T47D (cell line): ENCODE measurements at regions not wholly inside any gene's neighbourhood (a gene's known extent, or its start where the extent isn't known, plus 50 kb on each side); places are given as distances from the start of the nearest gene placed in this dataset.

Experiments used
- DNase-seq, 2 experiments: peaks; one replicate each; pipeline versions ENCODE4 v3.0.0 to v3.0.0-alpha.2; 2011 to 2012; ENCODE audit warnings: low read depth in 1 of 2, low spot score in 1 of 2
- JUND ChIP-seq: IDR thresholded peaks from 2 replicates; pipeline ENCODE4 v1.6.1; 2012; ENCODE audit warnings: low read depth
- in situ Hi-C: cut with HindIII; loops from 2 replicates; pipeline ENCODE4 v1.10.0; 2016; ENCODE audit warnings: low sequenced_read_pairs, low pct_unique_long_range_greater_than_20kb

DNA sequence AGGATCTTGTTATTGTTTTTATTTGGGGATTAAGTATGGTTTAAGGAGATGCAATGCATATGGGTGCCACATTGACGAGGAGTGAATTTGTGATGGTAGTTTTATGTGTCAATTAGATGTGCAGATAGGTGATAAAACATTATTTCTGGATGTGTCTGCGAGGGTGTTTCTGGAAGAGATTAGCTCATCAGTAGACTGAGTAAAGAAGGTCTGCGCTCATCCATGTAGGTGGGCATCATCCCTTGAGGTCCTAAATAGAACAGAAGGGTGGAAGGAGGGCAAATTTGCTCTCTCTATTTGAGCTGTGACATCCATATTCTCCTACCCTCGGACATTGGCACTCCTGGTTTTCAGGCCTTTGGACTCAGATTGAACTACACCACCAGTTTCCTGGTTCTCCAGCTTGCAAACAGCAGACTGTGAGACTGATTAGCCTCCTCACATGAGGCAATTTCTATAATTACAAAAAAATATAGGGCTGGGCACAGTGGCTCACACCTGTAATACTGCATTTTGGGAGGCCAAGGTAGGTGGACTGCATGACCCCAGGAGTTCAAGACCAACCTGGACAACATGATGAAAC is 118.2 kb upstream of the ZNF678 start:
- in situ Hi-C loops, result no loop called here
- no peak for TF ChIP-seq JUND

DNA sequence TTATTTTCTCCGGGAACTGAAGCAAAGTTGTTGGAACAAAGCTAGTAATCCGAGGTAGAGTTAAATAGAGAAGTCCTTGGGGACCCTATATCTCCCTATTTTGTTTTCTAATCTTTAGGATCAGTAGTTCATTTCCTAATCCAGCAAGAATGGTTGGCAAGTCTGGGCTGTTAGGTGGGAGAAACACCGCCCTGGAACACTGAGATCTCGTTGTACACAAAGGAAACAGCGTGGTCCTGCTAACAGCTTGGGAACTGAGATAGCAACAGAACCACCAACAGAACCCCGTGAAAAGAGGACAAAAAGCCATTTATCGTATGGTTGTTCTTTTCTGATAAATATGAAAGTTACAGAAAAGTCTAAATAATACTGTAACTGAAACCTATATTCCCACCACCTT is 121.9 kb upstream of the CDC42BPA start:
- in situ Hi-C loops, result no loop called here
- TF ChIP-seq JUND, result no peak
- no peak for DNase-seq

More for the DNA sequence above, 118.2 kb upstream of the ZNF678 start:
- DNase-seq, result no peak

DNA sequence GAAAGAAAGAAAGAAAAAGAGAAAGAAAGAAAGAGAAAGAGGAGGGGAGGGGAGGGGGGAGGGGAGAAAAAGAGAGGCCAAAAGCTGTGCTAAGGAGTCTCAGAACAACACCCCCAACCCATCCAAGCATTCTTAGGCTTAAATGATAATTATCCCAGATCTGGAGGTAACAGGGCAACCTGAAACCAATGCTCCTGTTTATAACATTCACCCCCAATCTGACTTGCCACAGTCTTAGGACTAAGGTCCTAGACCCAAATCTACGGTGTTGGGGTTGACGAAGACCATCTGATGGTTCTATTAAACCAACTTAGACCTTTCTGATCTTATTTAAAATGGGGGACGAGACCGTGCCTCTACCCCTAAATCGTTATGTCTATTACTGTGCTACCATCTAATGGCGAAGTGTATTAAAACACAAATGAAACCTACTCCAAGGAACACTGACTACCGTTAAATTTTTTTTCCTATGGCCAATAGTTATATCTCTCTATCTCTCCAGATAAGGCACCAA is 119.3 kb upstream of the CDC42BPA start:
- in situ Hi-C loops, result no loop called here
- DNase-seq, result peak; percentile 68 to 83
- TF ChIP-seq JUND, result no peak

DNA sequence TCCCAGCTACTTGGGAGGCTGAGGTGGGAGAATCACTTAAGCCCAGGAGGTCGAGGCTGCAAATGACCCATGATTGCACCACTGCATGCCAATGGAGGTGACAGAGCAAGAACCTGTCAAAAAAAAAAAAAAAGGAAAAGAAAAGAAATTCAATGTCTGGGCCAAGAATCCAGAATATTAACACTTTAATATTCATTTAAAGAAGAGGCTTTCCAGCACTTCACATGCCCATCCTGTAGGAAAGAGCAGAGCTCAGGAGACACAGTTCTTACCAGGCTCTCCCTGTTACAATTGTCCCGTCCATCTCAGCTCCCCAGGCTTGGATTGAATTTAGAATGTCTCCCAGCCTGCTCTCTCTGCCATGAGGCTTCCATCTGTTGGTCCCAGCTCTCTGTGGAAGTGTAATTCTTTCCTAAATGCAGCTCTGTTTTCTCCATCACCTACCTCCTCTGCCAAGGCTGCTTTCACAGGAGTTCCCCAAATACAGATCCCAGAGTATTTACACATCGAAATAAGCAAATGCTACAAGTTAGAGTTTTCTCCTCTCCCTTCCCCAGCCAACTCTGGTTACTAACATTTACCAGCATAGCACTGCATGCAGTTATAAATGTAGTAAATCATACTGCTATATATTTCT is 116.6 kb upstream of the CDC42BPA start:
- TF ChIP-seq JUND, result no peak
- DNase-seq, result no peak
- in situ Hi-C loops, result no loop called here

DNA sequence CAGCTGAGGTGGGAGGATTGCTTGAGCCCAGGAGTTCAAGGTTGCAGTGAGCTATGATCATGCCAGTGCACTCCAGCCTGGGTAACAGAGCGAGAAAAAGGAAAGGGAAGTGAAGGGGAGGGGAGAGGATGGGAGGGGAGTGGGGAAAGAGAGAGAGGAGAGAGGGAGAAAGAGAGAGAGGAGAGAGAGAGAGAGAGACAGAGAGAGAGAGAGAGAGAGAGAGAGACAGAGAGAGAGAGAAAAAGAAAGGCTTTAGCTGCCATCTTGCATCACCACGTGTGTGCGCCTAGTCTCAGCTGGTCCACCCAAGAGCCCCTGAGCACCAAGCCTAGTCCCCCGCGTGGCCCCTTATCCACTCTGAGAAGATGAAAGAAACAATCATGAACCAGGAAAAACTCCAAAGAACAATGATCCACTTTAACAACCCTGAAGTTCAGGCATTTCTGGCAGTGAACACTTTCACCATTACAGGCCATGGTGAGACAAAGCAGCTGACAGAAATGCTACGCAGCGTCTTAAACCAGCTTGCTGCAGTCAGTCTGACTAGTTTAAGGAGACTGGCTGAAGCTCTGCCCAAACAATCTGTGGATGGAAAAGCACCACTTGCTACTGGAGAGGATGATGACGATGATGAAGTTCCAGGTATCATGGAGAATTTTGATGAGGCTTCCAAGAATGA is 115.5 kb upstream of the CDC42BPA start:
- in situ Hi-C loops, result no loop called here
- DNase-seq, result no peak
- TF ChIP-seq JUND, result no peak

DNA sequence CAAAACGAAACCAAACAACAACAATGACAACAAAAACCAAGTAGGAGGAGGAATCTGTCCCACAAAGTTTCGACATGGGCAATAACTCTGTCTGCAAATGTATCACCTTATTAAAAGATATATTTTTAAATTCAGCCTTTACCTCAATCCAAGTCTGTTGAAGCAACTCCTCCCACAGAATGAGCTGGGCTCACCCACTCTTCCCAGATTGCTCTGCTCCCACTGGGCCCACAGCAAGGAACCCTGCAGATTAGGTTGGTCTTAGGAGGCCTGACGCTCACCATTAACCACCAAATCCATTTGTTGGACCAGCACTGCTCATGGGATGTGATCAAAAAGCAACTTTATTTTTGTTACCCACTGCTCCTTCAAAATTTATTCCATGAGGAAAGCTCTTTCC is 114.7 kb upstream of the CDC42BPA start:
- no peak for DNase-seq
- in situ Hi-C loops, result no loop called here
- TF ChIP-seq JUND, result no peak

DNA sequence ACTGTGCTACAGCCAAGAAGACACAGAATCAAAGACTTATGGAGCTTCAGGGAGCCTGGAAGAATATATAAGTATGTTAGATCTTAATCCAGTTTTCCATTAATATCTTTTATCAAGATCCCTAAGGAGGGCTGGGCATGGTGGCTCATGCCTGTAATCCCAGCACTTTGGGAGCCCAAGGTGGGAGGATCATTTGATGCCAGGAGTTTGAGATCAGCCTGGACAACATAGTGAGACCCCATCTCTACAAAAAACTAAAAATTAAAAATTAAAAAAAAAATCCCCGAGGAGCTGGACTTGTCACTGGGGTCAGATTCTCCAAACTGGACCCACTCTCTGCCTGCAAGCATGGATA is 113.9 kb upstream of the CDC42BPA start:
- no peak for DNase-seq
- no peak for TF ChIP-seq JUND
- in situ Hi-C loops, result no loop called here

DNA sequence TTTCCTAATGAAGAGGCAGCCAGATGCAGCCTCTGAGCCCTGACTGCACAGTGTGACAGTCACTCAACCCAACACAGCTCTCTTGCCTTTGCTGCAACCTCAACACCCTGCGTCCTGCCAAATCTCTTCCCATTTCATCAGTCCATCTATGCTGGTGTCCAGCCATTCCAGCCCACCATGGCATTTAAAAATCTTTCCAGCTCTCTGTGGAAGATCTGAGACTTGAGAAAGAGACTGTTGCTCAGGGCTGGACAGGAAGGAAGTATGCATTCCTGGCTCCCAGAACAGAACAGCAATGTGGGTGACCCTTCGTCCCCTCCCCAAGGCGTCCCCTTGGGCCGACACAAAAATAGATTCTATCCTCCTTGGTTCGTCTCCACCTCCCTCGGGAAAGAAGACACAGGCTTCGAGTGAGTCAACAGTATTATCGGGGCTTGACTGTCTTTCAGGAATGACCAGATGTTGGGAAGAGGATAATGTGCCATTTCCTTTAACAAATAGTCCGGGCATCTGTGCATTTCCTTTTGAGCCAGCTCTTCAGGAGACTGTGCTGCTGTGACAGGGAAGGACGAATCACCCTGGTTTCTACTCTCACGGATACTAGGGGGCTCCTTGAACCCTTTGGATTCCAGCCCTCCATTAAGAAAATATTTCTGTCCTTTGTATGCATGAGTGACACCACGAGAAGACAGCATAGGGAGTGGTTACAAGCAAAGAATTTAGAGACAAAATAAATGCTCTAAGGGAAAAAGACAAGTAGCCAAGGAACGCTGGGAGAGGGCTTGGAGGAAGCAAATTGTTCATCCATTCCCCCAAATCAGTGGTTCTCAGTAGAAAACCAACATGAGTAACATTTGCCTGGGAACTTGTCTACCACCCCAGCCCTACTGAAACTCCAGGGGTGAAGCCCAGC is 111.4 kb upstream of the CDC42BPA start:
- in situ Hi-C loops, result no loop called here
- DNase-seq, result peak in 1 of 2 experiments; percentile 86
- no peak for TF ChIP-seq JUND

DNA sequence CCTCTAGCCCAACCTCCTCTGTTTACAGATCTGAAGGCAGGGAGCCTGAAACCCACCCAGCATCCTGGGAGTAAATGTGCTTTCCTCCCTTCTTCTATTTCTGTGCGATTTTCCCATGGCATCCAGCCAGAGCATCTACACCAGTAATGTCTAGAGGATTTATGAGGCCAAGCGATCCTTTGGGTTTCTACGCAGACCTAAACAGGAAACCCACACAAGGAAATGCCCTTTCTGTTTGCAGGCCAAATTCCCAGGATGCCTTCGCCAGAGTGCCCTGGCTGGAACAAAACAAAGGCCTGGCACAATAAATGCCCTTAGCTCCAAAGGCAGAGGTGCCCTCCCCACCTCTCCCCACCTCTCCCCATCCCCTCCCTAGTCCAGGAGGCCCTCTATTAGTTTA is 110.5 kb upstream of the CDC42BPA start:
- DNase-seq, result peak; percentile 63 to 99
- TF ChIP-seq JUND, result peak; percentile 64; the same call in 1 of the 2 replicates
- in situ Hi-C loops, result no loop called here

DNA sequence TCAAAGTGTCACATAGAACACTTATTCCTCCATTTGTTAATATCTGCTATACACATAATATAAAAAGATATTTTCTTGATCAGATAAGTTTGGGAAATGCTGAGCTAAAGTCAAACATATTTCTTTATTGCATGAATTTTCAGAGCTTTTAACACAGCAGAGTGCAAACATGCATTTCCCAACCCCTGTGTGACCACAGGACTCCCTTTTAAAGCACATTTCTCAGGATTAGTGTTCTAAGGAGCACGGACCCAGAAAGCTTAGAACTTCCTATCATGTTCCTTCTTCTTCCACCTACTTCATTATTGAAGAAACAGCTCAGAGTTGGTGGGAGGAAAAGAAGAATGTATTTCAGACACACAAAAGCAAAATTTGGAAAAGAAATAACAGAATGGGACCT is 109.1 kb upstream of the CDC42BPA start:
- peak in 1 of 2 experiments; percentile 39 for DNase-seq
- TF ChIP-seq JUND, result no peak
- in situ Hi-C loops, result no loop called here

DNA sequence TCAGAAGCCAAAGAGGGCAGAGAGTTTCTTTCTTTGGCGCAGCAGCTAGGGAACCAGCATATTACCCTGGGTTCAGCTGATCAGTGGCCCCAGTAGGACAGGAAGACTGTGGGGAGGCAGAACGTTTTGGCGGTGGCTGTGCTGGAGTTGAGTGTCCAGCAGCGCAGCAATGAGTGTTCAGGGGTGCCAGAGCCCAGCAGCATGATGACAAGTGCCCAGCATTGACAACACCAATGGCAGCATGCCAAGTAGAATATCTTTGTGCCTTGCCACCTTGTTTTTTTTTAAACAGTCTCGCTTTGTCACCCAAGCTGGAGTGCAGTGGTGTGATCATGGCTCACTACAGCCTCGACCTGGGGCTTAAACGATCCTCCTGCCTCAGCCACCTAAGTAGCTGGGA is 106.7 kb upstream of the CDC42BPA start:
- no peak for TF ChIP-seq JUND
- DNase-seq, result no peak
- in situ Hi-C loops, result no loop called here

DNA sequence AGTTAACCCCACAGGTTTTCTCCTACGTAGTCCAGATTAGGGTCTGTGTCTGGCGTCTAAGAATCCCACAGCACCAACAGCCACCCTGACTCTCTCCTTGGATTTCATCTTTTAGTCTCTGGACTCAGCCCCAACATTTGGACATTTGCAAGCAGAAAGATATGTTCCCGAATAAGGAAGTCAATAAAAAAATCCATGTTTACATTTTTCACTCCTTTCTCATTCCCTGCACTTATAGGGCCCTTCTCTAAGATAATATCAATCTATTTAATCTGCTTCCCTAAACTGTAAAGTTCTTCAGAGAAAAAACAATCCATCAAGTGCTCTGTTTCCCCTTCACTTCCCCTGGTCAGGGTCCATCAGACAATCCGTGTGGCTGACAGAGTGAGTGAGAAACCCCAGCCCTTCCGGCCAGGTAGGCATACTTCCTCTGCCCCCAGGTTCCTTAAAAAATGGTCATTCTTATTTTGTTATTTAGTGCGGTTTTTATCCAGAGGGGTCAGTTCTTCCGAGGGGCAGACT is 105.9 kb upstream of the CDC42BPA start:
- in situ Hi-C loops, result no loop called here
- peak; percentile 28; the same call in 1 of the 2 replicates for TF ChIP-seq JUND
- DNase-seq, result peak in 1 of 2 experiments; percentile 26
